ENCODE measurements at regions not wholly inside any gene's neighbourhood (a gene's known extent, or its start where the extent isn't known, plus 50 kb on each side); places are given as distances from the start of the nearest gene placed in this dataset.

GRCh38 chr9:90017679-90018078 is 412.9 kb downstream of the GADD45G start (continued):
- TF ChIP-seq CHD7 (IDR thresholded peaks at IDR 0.05; ENCODE audit: insufficient replicate concordance, low read length): no peak
- no peak for TF ChIP-seq BCL11A (IDR thresholded peaks at IDR 0.05; ENCODE audit: low read depth in 2 of 2, low read length in 2 of 2)
- no peak for TF ChIP-seq POU5F1 (IDR thresholded peaks at IDR 0.05; ENCODE audit: low read depth, low read length)
- TF ChIP-seq RNF2 (IDR thresholded peaks at IDR 0.05; ENCODE audit: borderline replicate concordance, low read depth, low read length, missing control alignments, poor library complexity, severe bottlenecking): no peak
- no peak for TF ChIP-seq SRF (IDR thresholded peaks at IDR 0.05; ENCODE audit: low read depth, low read length)

Data from H1 (cell line).